IPS-18c (cell line): ENCODE measurements at regions not wholly inside any gene's neighbourhood (a gene's known extent, or its start where the extent isn't known, plus 50 kb on each side); places are given as distances from the start of the nearest gene placed in this dataset.
"Not testable (repeated sequence)": the region's sequence is repeated elsewhere in the genome, so short reads cannot be mapped to it uniquely, and the experiment has no call there.

Experiments used
- H3K4me3 ChIP-seq: 2 replicates; pipeline ENCODE4 v1.7.0; 2013; ENCODE audit warnings: low read depth, mild to moderate bottlenecking, low read length, moderate library complexity; ENCODE audit not compliant: insufficient read depth
- H3K9me3 ChIP-seq: one replicate; pipeline ENCODE4 v1.6.1; 2013; ENCODE audit warnings: mild to moderate bottlenecking, low read length, moderate library complexity; ENCODE audit not compliant: control insufficient read depth, insufficient read depth

DNA sequence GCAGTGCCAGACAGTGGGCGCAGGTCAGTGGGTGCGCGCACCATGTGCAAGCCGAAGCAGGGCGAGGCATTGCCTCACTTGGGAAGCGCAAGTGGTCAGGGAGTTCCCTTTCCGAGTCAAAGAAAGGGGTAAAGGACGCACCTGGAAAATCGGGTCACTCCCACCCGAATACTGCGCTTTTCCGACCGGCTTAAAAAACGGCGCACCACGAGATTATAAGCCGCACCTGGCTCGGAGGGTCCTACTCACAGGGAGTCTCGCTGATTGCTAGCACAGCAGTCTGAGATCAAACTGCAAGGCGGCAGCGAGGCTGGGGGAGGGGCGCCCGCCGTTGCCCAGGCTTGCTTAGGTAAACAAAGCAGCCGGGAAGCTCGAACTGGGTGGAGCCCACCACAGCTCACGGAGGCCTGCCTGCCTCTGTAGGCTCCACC lies 77.9 kb downstream of the NR4A2 start:
- H3K9me3 ChIP-seq = not testable (repeated sequence)
- peak overlapping the region; percentile 50 for H3K4me3 ChIP-seq

DNA sequence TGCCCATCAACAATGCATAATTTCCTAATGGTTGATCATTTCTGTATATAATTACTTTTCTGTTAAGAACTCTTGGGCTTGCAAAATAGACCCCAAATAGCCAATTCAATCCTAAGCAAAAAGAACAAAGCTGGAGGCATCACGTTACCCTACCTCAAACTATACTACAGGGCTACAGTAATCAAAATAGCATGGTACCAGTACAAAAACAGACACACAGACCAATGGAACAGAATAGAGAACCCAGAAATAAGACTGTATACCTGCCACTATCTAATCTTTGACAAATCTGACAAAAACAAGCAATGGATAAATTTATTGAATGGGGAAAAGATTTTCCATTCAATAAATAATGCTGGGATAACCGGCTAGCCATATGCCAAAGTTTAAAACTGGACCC lies 78.8 kb downstream of the NR4A2 start:
- H3K4me3 ChIP-seq = peak overlapping the region; percentile 50; the same call in 1 of the 2 replicates
- H3K9me3 ChIP-seq = no peaks in the 10 kb centered on the region

GRCh38 chr2:156242874-156243273 lies 89.6 kb downstream of the NR4A2 start:
- Histone ChIP-seq H3K9me3 (no peaks in the 10 kb centered on the region), H3K4me3 (no peak overlapping the region)

DNA sequence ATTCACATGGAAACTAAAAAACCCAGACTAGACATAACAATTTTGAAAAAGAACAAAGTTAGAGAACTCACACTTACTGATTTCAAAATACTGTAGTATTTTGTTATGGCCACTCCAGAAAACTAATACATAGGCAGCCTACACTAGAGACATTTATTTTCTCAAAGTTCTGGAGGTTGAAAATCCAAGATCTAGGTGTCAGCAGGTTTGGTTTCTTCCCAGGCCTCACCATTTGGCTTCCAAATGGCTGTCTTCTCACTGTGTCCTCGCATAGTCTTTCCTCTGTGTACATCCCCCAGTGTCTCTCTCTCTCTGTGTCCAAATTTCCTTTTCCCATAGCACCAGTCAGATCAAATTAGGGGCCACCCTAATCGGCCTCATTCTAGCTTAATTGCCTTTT lies 95.0 kb downstream of the NR4A2 start:
- no peaks in the 10 kb centered on the region for H3K9me3 ChIP-seq
- no peak overlapping the region for H3K4me3 ChIP-seq

- Histone ChIP-seq H3K4me3 (no peak overlapping the region), H3K9me3 (no peaks in the 10 kb centered on the region)
Measured at GRCh38 chr2:156229724-156230362, 102.7 kb downstream of the NR4A2 start.

DNA sequence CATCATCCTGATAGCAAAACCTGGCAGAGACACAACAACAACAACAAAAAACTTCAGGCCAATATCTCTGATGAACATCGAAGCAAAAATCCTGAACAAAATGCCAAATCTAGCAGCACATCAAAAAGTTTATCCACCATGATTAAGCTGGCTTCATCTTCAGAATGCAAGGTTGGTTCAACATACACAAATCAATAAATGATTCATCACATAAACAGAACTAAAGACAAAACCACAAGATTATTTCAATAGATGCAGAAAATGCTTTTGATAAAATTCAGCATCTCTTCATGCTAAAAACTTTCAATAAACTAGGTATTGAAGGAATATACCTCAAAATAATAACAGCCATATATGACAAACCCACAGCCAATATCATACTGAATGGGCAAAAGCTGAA lies 109.2 kb downstream of the NR4A2 start:
- not testable (repeated sequence) for H3K9me3 ChIP-seq, H3K4me3 ChIP-seq

- H3K9me3 ChIP-seq = no peaks in the 10 kb centered on the region
- no peak overlapping the region for H3K4me3 ChIP-seq
Measured at GRCh38 chr2:156221703-156222102, 110.8 kb downstream of the NR4A2 start.

DNA sequence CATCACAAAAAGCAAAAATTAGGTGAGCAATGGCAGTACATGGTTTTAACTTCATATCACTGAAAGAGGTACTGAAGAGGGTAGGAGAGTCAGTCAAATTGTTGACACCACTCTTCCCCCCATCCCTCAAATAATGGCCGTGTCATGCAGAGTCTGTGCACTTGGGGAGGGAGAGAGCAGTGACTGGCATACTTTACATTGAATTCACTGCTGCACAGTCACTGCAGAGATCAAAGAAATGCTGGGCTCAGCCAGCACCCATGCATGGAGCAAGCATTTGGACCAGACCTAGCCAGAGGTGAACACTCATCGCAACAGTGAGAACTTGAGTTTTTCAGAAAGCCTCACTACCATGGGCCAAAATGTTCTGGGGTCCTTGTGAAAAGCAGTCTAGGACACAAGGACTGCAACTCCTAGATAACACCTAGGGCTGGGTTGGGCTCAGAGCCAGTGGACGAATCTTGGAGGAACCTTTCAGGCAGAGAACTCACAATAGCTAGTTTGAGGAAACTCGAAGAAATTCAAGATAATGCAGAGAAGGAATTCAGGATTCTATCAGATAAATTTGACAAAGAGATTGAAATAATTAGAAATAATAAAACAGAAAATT lies 112.9 kb downstream of the NR4A2 start:
- H3K9me3 ChIP-seq = no peaks in the 10 kb centered on the region
- no peak overlapping the region for H3K4me3 ChIP-seq

DNA sequence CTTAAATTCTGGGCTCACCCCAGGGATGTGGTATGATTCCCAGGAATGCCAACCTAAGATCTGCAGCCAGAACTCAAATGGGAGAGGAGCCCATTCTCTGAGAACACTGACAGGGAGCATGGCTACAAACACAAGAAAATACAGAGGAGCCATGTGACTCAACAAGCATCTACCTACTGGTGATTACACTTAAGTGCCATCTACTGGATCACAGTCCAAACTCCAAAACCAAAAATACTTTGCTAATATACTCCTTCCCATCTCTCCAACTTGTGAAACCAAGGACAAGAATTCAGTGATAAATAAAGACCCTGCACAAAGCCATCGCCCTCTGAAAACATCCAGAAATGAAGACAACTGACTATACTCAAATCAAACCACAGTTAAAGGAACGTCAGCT lies 116.9 kb downstream of the NR4A2 start:
- Histone ChIP-seq H3K4me3 (no peak overlapping the region), H3K9me3 (no peaks in the 10 kb centered on the region)

DNA sequence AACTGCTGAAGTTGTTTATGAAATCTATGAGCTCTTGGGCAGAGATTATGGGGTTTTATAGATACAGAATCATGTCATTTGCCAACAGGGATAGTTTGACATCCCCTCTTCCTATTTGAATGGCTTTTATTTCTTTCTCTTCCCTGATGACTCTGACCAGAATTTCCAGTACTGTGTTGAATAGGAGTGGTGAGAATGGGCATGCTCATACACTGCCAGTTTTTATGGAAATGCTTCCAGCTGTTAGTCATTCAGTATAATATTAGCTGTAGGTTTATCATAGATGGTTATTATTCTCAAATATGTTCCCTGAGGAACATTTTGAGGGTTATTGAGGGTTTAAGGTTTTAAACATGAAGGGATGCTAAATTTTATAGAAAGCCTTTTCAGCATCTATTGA lies 121.2 kb downstream of the NR4A2 start:
- H3K9me3 ChIP-seq = no peaks in the 10 kb centered on the region
- H3K4me3 ChIP-seq = no peak overlapping the region

DNA sequence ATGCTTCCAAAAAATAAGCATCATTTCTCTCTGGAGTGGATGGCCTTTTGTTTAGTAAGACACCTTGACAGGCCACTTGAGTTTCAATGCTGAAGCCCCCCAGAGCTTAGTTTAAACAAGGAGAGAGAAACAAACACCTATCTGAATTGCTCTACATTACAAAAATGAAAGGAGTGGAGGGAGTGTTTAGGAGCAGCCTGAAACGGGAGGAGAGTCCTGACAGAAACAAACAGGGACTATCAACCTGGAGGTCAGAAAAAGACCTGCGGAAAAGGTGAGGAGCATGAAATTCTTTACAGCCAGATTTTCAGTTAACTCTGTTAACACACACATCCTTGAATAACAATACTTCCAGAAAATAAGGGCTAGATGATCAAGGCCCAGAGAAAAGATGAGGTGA lies 126.2 kb downstream of the NR4A2 start:
- no peak overlapping the region for H3K4me3 ChIP-seq

DNA sequence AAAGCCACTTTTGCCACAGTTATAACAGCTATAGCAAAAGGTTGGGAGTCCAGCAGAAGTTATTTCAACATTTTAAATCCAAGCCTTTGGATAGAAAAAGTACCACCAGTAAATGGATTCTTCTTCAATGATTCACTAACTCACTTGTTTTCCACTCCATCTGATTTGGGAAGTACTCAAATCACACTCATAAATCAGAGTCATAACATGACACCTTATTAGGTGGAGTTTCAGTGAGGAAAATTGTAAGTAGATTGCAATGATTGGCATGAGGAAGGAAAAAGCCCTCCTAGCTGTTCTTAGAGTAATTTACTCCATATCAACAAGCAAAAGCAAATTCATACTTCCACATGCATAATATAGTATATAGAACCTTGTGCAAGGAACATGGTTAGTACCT lies 132.9 kb downstream of the NR4A2 start:
- no peak overlapping the region for H3K4me3 ChIP-seq
- no peaks in the 10 kb centered on the region for H3K9me3 ChIP-seq

More for the DNA sequence above, 126.2 kb downstream of the NR4A2 start:
- H3K9me3 ChIP-seq = no peaks in the 10 kb centered on the region

- Histone ChIP-seq H3K4me3 (no peak overlapping the region), H3K9me3 (no peaks in the 10 kb centered on the region)
Measured at GRCh38 chr2:156196031-156196430, 136.5 kb downstream of the NR4A2 start.

DNA sequence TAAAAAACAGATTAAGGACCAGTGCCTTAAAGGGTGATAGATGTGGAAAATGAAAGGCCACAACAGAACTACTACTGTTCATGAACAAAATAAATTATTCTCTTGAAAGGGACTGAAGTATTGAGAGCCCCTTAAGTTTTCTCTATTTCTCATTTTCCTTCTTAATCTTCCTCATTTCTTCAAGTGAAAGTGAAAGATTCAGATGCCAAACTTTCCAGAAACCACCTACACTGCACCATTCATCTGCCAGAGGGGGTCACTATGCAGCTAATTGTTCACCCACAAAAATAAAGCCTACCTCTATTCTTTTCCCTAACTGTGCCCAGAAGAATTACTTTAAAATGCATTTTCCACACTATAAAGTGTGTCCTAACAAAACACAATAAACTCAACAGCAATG lies 140.1 kb downstream of the NR4A2 start:
- H3K9me3 ChIP-seq = no peaks in the 10 kb centered on the region
- H3K4me3 ChIP-seq = no peak overlapping the region

DNA sequence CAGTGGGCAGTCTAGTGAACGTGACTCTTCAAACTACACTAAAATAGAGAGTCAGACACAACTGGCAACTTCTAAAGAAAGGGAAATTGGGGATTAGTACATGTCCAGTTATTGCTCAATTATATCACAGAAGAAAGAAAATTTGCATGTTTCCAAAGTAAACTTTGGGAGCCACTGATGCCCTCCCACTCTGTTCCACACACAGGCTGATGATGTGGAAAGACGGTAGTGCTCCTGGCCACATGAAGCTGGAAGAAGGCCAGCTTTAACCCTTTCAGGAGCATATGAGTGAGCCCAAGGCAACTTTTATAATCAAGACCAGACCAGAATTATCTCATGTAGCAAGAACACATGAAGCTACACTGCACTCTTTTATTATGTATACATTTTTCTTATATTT lies 141.0 kb downstream of the NR4A2 start:
- no peak overlapping the region for H3K4me3 ChIP-seq
- H3K9me3 ChIP-seq = no peaks in the 10 kb centered on the region

GRCh38 chr2:156190517-156190916 lies 142.0 kb downstream of the NR4A2 start:
- Histone ChIP-seq H3K9me3 (no peaks in the 10 kb centered on the region), H3K4me3 (no peak overlapping the region)

DNA sequence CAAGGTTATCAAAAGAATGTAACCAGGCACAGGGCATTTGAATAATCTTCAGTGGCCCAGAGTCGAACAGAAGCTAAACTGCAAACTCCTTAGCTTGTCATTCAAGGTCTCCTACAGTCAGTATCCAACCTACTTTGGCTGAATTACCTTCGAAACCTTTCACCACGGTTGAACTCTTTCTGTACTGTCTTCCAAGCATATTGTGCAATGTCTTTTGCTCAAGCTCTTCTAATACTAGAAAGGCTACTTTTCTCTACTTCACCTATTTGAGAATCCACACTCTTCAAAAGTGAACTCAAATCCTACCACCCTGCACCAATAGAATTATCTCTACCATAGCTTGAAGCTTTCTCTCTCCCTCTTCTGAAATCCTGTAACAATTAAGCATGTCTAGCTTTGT lies 142.9 kb downstream of the NR4A2 start:
- no peaks in the 10 kb centered on the region for H3K9me3 ChIP-seq
- H3K4me3 ChIP-seq = no peak overlapping the region

- Histone ChIP-seq H3K9me3 (no peaks in the 10 kb centered on the region), H3K4me3 (no peak overlapping the region)
Measured at GRCh38 chr2:156189143-156189542, 143.4 kb downstream of the NR4A2 start.

DNA sequence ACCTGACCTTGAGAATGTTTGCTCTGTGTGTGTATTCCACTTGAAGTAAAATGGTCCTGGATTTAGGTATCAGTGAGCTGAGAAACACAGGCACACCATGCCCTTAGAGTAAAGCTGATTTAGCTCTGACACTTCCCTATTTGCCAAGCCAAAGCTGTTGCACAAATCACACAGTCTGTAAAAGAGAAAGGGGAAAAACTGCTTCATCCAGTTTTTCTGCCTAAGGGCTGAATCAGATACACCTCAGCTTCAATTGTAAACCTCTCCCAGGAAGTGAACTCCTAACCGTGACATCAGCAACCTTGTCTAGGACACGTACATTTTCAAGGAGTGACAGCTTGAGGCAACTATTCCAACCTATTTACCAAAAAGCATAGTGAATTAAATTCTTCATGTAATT lies 150.4 kb downstream of the NR4A2 start:
- H3K4me3 ChIP-seq = no peak overlapping the region

More for the DNA sequence above, 150.4 kb downstream of the NR4A2 start:
- no peaks in the 10 kb centered on the region for H3K9me3 ChIP-seq
